Caco-2 (cell line): ENCODE measurements at regions not wholly inside any gene's neighbourhood (a gene's known extent, or its start where the extent isn't known, plus 50 kb on each side); places are given as distances from the start of the nearest gene placed in this dataset.
"Not testable (repeated sequence)": the region's sequence is repeated elsewhere in the genome, so short reads cannot be mapped to it uniquely, and the experiment has no call there.

Experiments used
- BruUV-seq: library from RNA; stranded (reverse); fragments of 400-500 nt; replicated peaks from 2 replicates; lab custom pipeline; 2021; lab: Mats Ljungman, UMichigan
- CTCF ChIA-PET: fragments of 300-600 bp; sonication (Branson Sonifier 250); formaldehyde crosslinking; loops from one replicate; lab custom pipeline; 2022; ENCODE audit warnings: antibody characterized with exemption; lab: Charles Lee
- POLR2A ChIA-PET: fragments of 300-600 bp; sonication (Branson Sonifier 250); formaldehyde crosslinking; loops from one replicate; lab custom pipeline; 2022; ENCODE audit warnings: antibody characterized with exemption; lab: Charles Lee
- DNase-seq, 2 experiments: peaks; one replicate each; pipeline versions ENCODE4 v3.0.0 to v3.0.0-alpha.2; 2020 to 2022
- H3K27me3 ChIP-seq: replicated peaks from 2 replicates; pipeline ENCODE4 v1.6.0; 2011; ENCODE audit warnings: low read length; ENCODE audit not compliant: control insufficient read depth, insufficient read depth
- H3K36me3 ChIP-seq: 2 replicates; pipeline ENCODE4 v1.5.1; 2011; ENCODE audit warnings: low read length; ENCODE audit not compliant: control insufficient read depth, insufficient read depth
- H3K4me1 ChIP-seq: fragments of 250-450 bp; sonication (Bioruptor Pico); 2 replicates; pipeline ENCODE4 v1.5.1; 2020; ENCODE audit warnings: mild to moderate bottlenecking
- H3K4me3 ChIP-seq: 2 replicates; pipeline ENCODE4 v1.5.1; 2011; ENCODE audit warnings: low read depth, mild to moderate bottlenecking, control low read depth, low read length
- H3K9me3 ChIP-seq: fragments of 250-450 bp; sonication (Bioruptor Pico); 2 replicates; pipeline ENCODE4 v1.5.1; 2020; ENCODE audit warnings: mild to moderate bottlenecking, moderate library complexity
- H3K27ac Mint-ChIP-seq: one replicate; pipeline ENCODE4 v1.8.0; 2022; ENCODE audit warnings: mixed read lengths; ENCODE audit not compliant: unreplicated experiment
- H3K27me3 Mint-ChIP-seq: one replicate; pipeline ENCODE4 v1.8.0; 2022; ENCODE audit warnings: mixed read lengths; ENCODE audit not compliant: insufficient read depth, unreplicated experiment
- H3K36me3 Mint-ChIP-seq: one replicate; pipeline ENCODE4 v1.8.0; 2022; ENCODE audit warnings: mild to moderate bottlenecking, mixed read lengths; ENCODE audit not compliant: insufficient read depth, unreplicated experiment
- H3K4me1 Mint-ChIP-seq: one replicate; pipeline ENCODE4 v1.8.0; 2022; ENCODE audit warnings: low read depth, mixed read lengths; ENCODE audit not compliant: unreplicated experiment
- H3K4me3 Mint-ChIP-seq: one replicate; pipeline ENCODE4 v1.8.0; 2022; ENCODE audit warnings: mild to moderate bottlenecking, moderate library complexity, mixed read lengths; ENCODE audit not compliant: unreplicated experiment
- H3K9me3 Mint-ChIP-seq: one replicate; pipeline ENCODE4 v1.8.0; 2022; ENCODE audit warnings: mixed read lengths; ENCODE audit not compliant: unreplicated experiment
- intact Hi-C: fragments of 100-400 bp; cut with micrococcal nuclease; formaldehyde crosslinking; loops from one replicate; pipeline ENCODE4 v1.10.0; 2022; ENCODE audit not compliant: unreplicated experiment
- TF ChIP-seq, protein P1 (sequence below), 2 experiments: fragments of 200-600 bp in 1 of 2; IDR thresholded peaks; 1 replicate in 1 of 2; 2 replicates in 1 of 2; pipeline versions ENCODE4 v1.5.1 to v1.8.0; 2011 to 2022; ENCODE audit warnings: antibody characterized with exemption in 1 of 2, control low read depth in 1 of 2, inconsistent platforms in 1 of 2, low read depth in 1 of 2, low read length in 1 of 2, mild to moderate bottlenecking in 1 of 2, moderate library complexity in 1 of 2; ENCODE audit not compliant: insufficient read depth in 1 of 2, severe bottlenecking in 1 of 2, unreplicated experiment in 1 of 2

GRCh38 chrX:93264261-93265002 lies 408.9 kb downstream of the NAP1L3 start:
- Mint-ChIP-seq H3K4me1 (no peaks in the 10 kb centered on the region), H3K9me3 (no peaks in the 10 kb centered on the region), H3K27ac (no peak overlapping the region), H3K4me3 (no peak overlapping the region), H3K36me3 (no peaks in the 10 kb centered on the region), H3K27me3 (no peaks in the 10 kb centered on the region)
- no TSS peak for BruUV-seq
- H3K27me3 ChIP-seq, result no peaks in the 10 kb centered on the region
- ChIA-PET CTCF (no interaction called here), POLR2A (no interaction called here)
- no peaks in the 10 kb centered on the region for H3K36me3 ChIP-seq
- no peak overlapping the region for H3K4me3 ChIP-seq
- TF ChIP-seq, protein P1, sequence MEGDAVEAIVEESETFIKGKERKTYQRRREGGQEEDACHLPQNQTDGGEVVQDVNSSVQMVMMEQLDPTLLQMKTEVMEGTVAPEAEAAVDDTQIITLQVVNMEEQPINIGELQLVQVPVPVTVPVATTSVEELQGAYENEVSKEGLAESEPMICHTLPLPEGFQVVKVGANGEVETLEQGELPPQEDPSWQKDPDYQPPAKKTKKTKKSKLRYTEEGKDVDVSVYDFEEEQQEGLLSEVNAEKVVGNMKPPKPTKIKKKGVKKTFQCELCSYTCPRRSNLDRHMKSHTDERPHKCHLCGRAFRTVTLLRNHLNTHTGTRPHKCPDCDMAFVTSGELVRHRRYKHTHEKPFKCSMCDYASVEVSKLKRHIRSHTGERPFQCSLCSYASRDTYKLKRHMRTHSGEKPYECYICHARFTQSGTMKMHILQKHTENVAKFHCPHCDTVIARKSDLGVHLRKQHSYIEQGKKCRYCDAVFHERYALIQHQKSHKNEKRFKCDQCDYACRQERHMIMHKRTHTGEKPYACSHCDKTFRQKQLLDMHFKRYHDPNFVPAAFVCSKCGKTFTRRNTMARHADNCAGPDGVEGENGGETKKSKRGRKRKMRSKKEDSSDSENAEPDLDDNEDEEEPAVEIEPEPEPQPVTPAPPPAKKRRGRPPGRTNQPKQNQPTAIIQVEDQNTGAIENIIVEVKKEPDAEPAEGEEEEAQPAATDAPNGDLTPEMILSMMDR (IDR thresholded peaks at IDR 0.05; ENCODE audit: insufficient read depth in 1 of 2, low read depth in 1 of 2, low read length in 1 of 2, severe bottlenecking in 1 of 2, unreplicated experiment in 1 of 2), result no peak
- no peak for DNase-seq
- no peaks in the 10 kb centered on the region for H3K9me3 ChIP-seq
- intact Hi-C loops, result no loop called here
- no peaks in the 10 kb centered on the region for H3K4me1 ChIP-seq

- intact Hi-C loops, result no loop called here
- Histone ChIP-seq H3K27me3 (no peaks in the 10 kb centered on the region), H3K36me3 (no peaks in the 10 kb centered on the region), H3K4me3 (no peak overlapping the region), H3K4me1 (no peaks in the 10 kb centered on the region), H3K9me3 (no peaks in the 10 kb centered on the region)
- no peak for DNase-seq
- Mint-ChIP-seq H3K36me3 (no peaks in the 10 kb centered on the region), H3K4me1 (no peaks in the 10 kb centered on the region), H3K27ac (no peak overlapping the region), H3K4me3 (no peak overlapping the region), H3K9me3 (no peaks in the 10 kb centered on the region), H3K27me3 (no peaks in the 10 kb centered on the region)
- CTCF ChIA-PET, result no interaction called here
- TF ChIP-seq, protein P1 (IDR thresholded peaks at IDR 0.05; ENCODE audit: insufficient read depth in 1 of 2, low read depth in 1 of 2, low read length in 1 of 2, severe bottlenecking in 1 of 2, unreplicated experiment in 1 of 2), result no peak
- POLR2A ChIA-PET, result no interaction called here
- no TSS peak for BruUV-seq
Observed at GRCh38 chrX:93259029-93259428, 414.3 kb downstream of the NAP1L3 start.

DNA sequence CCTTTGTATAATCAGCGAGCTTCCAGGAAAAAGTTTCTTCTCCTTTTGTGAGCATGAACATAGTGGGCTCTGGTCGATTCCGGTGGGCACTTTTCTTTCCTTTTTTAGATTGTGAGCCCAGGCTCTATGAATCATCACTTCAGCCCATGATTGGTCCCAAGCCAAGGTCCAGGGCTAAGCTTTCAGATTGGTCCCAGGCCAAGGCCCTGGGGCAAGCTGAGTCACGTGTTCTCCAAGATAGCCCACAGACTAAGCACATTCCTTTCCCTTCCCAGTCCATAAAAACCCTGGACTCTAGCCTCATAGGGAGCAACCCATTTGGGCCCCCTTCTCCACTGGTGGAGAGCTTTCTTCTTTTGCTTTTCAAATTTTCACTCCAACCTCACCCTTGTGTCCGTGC lies 430.5 kb downstream of the NAP1L3 start:
- TF ChIP-seq, protein P1 (IDR thresholded peaks at IDR 0.05; ENCODE audit: insufficient read depth in 1 of 2, low read depth in 1 of 2, low read length in 1 of 2, severe bottlenecking in 1 of 2, unreplicated experiment in 1 of 2), result no peak
- Mint-ChIP-seq H3K4me1 (no peaks in the 10 kb centered on the region), H3K4me3 (no peak overlapping the region), H3K27me3 (no peaks in the 10 kb centered on the region), H3K9me3 (no peaks in the 10 kb centered on the region), H3K36me3 (no peaks in the 10 kb centered on the region), H3K27ac (no peak overlapping the region)
- H3K27me3 ChIP-seq, result no peaks in the 10 kb centered on the region
- H3K4me1 ChIP-seq, result no peaks in the 10 kb centered on the region
- intact Hi-C loops, result no loop called here
- H3K4me3 ChIP-seq, result no peak overlapping the region
- H3K9me3 ChIP-seq, result no peaks in the 10 kb centered on the region
- DNase-seq, result no peak
- no peaks in the 10 kb centered on the region for H3K36me3 ChIP-seq
- ChIA-PET CTCF (no interaction called here), POLR2A (no interaction called here)
- no TSS peak for BruUV-seq

- H3K27ac Mint-ChIP-seq, BruUV-seq, CTCF ChIA-PET, H3K4me3 ChIP-seq, H3K36me3 Mint-ChIP-seq, H3K27me3 Mint-ChIP-seq, POLR2A ChIA-PET, DNase-seq, H3K9me3 Mint-ChIP-seq, H3K9me3 ChIP-seq, H3K36me3 ChIP-seq, H3K4me1 ChIP-seq, H3K4me3 Mint-ChIP-seq, H3K4me1 Mint-ChIP-seq, H3K27me3 ChIP-seq: not testable (repeated sequence)
- intact Hi-C loops, result loop anchor here (2.0 kb wide), 1 partner anchor 25 kb away; no protein-coding TSS in a partner anchor
Observed at GRCh38 chrX:93235494-93236256, 437.7 kb downstream of the NAP1L3 start.
